ENCODE measurements at regions not wholly inside any gene's neighbourhood (a gene's known extent, or its start where the extent isn't known, plus 50 kb on each side); places are given as distances from the start of the nearest gene placed in this dataset.

DNA sequence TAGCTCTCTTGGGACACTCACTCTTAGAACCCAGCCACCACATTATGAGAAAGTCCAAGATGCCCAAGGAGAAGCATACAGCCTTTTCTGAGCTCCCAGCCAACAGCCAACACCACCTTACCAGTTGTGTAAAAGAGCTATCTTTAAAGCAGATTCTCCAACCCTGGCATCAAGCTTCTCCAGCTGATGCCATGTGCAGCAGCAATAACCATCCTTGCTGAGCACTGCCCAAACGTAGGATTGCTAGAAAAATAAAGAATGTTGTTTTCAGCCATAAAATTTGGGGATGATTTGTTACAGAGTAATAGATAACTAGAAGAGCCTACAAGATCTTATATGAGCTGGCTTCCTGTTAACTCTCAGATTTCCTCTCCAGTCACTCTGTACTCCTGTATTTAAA is 443.7 kb upstream of the DYNLRB2 start:
- TF ChIP-seq CTCF (IDR thresholded peaks at IDR 0.05), result no peak
- no peak for TF ChIP-seq EZH2 (IDR thresholded peaks at IDR 0.05; ENCODE audit: borderline replicate concordance, insufficient read depth, low read depth, low read length, poor library complexity, severe bottlenecking)
